WTC11 (cell line): ENCODE measurements at regions not wholly inside any gene's neighbourhood (a gene's known extent, or its start where the extent isn't known, plus 50 kb on each side); places are given as distances from the start of the nearest gene placed in this dataset.

ENCODE experiments used
- CREM ChIP-seq: sonication (generic); formaldehyde crosslinking; IDR thresholded peaks from 2 replicates; pipeline ENCODE4 v1.8.1; 2022; ENCODE audit warnings: mild to moderate bottlenecking, missing genetic modification reagents, moderate library complexity
- KAT7 ChIP-seq: sonication (generic); formaldehyde crosslinking; IDR thresholded peaks from 2 replicates; pipeline ENCODE4 v1.8.1; 2023; ENCODE audit warnings: missing genetic modification reagents, mild to moderate bottlenecking, borderline replicate concordance
- USF2 ChIP-seq: sonication (generic); formaldehyde crosslinking; IDR thresholded peaks from 2 replicates; pipeline ENCODE4 v1.8.1; 2023; ENCODE audit warnings: mild to moderate bottlenecking, missing genetic modification reagents, moderate library complexity
- TF ChIP-seq, protein P1 (sequence below): fragments of 200-600 bp; IDR thresholded peaks from 2 replicates; pipeline ENCODE4 v1.8.0; 2022; ENCODE audit warnings: antibody characterized with exemption
- TF ChIP-seq, protein P2 (sequence below): sonication (generic); formaldehyde crosslinking; IDR thresholded peaks from 2 replicates; pipeline ENCODE4 v1.8.1; 2023; ENCODE audit warnings: mild to moderate bottlenecking, missing genetic modification reagents

DNA sequence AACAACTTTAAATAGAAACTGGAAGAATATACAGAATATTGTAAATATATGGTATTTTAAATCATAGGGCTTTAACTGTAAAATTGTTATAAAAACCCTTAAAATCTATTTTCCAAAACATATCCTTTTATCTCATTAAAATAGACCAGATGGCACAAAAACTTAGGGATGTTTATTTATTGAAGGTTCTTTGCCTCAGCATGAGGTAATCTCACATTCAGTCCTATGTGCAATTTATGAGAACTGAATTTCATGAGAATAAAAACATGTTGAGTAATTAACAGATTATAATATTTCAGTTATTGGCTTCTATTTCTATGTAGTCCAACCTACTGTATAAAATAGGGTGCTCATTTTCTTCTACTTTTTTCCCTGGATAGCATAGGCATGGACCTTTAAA, 329.2 kb upstream of the PRR16 start:
- no peak for TF ChIP-seq USF2 (CRISPR knock-in tag)
- no peak for TF ChIP-seq CREM
- TF ChIP-seq, protein P1, sequence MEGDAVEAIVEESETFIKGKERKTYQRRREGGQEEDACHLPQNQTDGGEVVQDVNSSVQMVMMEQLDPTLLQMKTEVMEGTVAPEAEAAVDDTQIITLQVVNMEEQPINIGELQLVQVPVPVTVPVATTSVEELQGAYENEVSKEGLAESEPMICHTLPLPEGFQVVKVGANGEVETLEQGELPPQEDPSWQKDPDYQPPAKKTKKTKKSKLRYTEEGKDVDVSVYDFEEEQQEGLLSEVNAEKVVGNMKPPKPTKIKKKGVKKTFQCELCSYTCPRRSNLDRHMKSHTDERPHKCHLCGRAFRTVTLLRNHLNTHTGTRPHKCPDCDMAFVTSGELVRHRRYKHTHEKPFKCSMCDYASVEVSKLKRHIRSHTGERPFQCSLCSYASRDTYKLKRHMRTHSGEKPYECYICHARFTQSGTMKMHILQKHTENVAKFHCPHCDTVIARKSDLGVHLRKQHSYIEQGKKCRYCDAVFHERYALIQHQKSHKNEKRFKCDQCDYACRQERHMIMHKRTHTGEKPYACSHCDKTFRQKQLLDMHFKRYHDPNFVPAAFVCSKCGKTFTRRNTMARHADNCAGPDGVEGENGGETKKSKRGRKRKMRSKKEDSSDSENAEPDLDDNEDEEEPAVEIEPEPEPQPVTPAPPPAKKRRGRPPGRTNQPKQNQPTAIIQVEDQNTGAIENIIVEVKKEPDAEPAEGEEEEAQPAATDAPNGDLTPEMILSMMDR, result no peak
- TF ChIP-seq, protein P2, sequence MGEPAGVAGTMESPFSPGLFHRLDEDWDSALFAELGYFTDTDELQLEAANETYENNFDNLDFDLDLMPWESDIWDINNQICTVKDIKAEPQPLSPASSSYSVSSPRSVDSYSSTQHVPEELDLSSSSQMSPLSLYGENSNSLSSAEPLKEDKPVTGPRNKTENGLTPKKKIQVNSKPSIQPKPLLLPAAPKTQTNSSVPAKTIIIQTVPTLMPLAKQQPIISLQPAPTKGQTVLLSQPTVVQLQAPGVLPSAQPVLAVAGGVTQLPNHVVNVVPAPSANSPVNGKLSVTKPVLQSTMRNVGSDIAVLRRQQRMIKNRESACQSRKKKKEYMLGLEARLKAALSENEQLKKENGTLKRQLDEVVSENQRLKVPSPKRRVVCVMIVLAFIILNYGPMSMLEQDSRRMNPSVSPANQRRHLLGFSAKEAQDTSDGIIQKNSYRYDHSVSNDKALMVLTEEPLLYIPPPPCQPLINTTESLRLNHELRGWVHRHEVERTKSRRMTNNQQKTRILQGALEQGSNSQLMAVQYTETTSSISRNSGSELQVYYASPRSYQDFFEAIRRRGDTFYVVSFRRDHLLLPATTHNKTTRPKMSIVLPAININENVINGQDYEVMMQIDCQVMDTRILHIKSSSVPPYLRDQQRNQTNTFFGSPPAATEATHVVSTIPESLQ (CRISPR knock-in tag), result no peak
- no peak for TF ChIP-seq KAT7
